ENCODE measurements at regions not wholly inside any gene's neighbourhood (a gene's known extent, or its start where the extent isn't known, plus 50 kb on each side); places are given as distances from the start of the nearest gene placed in this dataset.

DNA sequence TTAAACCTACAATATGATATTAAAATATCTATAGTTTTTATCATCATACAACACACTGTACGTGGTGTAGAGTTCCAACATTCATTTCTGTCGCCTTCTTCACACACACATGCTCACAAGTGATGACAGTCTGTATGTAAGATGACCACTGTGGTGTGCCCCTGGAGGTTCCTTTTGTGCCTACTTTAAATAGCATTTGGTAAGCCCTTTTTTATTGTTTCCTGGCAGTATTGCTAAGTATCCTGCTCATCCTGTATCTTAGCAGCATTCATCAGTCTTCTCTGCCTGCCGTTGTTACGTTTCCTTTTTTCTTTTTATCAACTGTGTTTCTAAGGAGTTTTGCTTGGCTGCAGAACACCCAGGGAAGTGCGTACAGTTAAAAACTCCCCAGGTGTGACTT lies 231.4 kb downstream of the CHRM3 start:
- no peak for DNase-seq
- Histone ChIP-seq H3K4me3 (ENCODE audit: low read length) (no peak overlapping the region), H3K9me3 (ENCODE audit: control insufficient read depth in 1 of 2, insufficient read depth in 1 of 2, low read length in 2 of 2) (peaks cover 0 to 4% of the 10 kb centered on the region in 2 experiments), H3K27ac (ENCODE audit: low read depth in 1 of 2, low read length in 2 of 2) (no peak overlapping the region), H3K4me1 (ENCODE audit: insufficient read depth, low read length) (no peaks in the 10 kb centered on the region), H3K36me3 (ENCODE audit: insufficient read depth, low read length) (no peaks in the 10 kb centered on the region), H3K27me3 (ENCODE audit: control insufficient read depth in 1 of 2, insufficient read depth in 2 of 2, low read length in 2 of 2) (no peaks in the 10 kb centered on the region)
- Mint-ChIP-seq H3K4me3 (no peak overlapping the region), H3K4me1 (ENCODE audit: low read depth) (no peaks in the 10 kb centered on the region), H3K36me3 (ENCODE audit: low read depth) (no peaks in the 10 kb centered on the region), H3K9me3 (peaks cover 4% of the 10 kb centered on the region), H3K27me3 (no peaks in the 10 kb centered on the region), H3K27ac (no peak overlapping the region)
- intact Hi-C loops (cut with DNase I, micrococcal nuclease): no loop called here
- CTCF ChIA-PET: no interaction called here
- TF ChIP-seq, protein P1, sequence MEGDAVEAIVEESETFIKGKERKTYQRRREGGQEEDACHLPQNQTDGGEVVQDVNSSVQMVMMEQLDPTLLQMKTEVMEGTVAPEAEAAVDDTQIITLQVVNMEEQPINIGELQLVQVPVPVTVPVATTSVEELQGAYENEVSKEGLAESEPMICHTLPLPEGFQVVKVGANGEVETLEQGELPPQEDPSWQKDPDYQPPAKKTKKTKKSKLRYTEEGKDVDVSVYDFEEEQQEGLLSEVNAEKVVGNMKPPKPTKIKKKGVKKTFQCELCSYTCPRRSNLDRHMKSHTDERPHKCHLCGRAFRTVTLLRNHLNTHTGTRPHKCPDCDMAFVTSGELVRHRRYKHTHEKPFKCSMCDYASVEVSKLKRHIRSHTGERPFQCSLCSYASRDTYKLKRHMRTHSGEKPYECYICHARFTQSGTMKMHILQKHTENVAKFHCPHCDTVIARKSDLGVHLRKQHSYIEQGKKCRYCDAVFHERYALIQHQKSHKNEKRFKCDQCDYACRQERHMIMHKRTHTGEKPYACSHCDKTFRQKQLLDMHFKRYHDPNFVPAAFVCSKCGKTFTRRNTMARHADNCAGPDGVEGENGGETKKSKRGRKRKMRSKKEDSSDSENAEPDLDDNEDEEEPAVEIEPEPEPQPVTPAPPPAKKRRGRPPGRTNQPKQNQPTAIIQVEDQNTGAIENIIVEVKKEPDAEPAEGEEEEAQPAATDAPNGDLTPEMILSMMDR (IDR thresholded peaks at IDR 0.05): no peak
- ATAC-seq (ENCODE audit: poor library complexity): no peak
- POLR2A ChIA-PET: no interaction called here

DNA sequence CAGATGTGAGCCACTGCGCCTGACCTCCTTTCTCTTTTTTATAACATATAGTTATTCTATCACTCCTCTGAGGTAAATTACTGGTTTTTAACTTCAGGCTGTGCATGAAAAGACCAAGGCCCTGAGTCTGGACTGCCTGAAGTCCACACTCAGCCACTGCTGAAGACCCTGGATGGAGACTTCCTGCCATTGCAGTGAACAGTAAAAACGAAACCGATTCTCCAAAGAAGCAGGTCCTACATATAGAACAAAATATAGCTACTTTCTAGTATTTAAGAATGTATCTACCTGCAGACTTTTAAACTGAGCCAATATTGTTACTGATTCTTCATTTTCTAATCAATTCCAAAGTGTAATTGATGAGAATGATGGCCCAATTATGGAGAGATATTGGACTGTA lies 232.8 kb downstream of the CHRM3 start:
- Histone ChIP-seq H3K27ac (ENCODE audit: low read depth in 1 of 2, low read length in 2 of 2) (no peak overlapping the region), H3K36me3 (ENCODE audit: insufficient read depth, low read length) (no peaks in the 10 kb centered on the region), H3K4me3 (ENCODE audit: low read length) (no peak overlapping the region), H3K4me1 (ENCODE audit: insufficient read depth, low read length) (no peaks in the 10 kb centered on the region), H3K27me3 (ENCODE audit: control insufficient read depth in 1 of 2, insufficient read depth in 2 of 2, low read length in 2 of 2) (no peaks in the 10 kb centered on the region), H3K9me3 (ENCODE audit: control insufficient read depth in 1 of 2, insufficient read depth in 1 of 2, low read length in 2 of 2) (peaks cover 0 to 4% of the 10 kb centered on the region in 2 experiments)
- ChIA-PET POLR2A (no interaction called here), CTCF (no interaction called here)
- TF ChIP-seq, protein P1 (IDR thresholded peaks at IDR 0.05): no peak
- Mint-ChIP-seq H3K36me3 (ENCODE audit: low read depth) (no peaks in the 10 kb centered on the region), H3K4me3 (no peak overlapping the region), H3K27me3 (no peaks in the 10 kb centered on the region), H3K9me3 (peaks cover 4% of the 10 kb centered on the region), H3K27ac (no peak overlapping the region), H3K4me1 (ENCODE audit: low read depth) (no peaks in the 10 kb centered on the region)
- DNase-seq: no peak
- ATAC-seq (ENCODE audit: poor library complexity): no peak
- intact Hi-C loops (cut with DNase I, micrococcal nuclease): no loop called here

DNA sequence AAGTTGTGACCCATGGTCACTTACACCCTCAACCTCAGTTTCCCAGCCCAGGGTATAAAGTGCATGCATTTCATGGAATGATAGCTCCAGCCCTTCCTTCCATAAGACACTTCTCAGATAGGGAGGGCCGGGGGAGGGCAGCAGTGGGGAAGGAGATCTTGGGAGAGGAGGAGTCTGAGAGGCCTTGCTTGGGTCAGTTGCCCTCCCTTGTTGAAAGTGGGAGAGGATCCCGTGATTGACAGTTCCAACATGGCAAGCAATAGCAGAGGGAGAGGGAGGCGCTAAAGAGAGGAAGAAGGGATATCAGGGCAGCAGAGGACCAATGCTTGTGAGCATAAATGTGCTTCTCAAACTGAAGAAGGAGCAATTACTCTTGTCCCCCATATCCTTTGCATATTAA lies 244.4 kb downstream of the CHRM3 start:
- H3K4me3 ChIP-seq (ENCODE audit: low read length): no peak overlapping the region
- Mint-ChIP-seq H3K36me3 (ENCODE audit: low read depth) (no peaks in the 10 kb centered on the region), H3K9me3 (no peaks in the 10 kb centered on the region), H3K4me1 (ENCODE audit: low read depth) (peaks cover 5% of the 10 kb centered on the region), H3K27ac (no peak overlapping the region), H3K4me3 (no peak overlapping the region), H3K27me3 (no peaks in the 10 kb centered on the region)
- TF ChIP-seq, protein P1 (IDR thresholded peaks at IDR 0.05): no peak
- DNase-seq (no peak), ATAC-seq (ENCODE audit: poor library complexity) (no peak)
- no peaks in the 10 kb centered on the region for H3K27me3 ChIP-seq (ENCODE audit: control insufficient read depth in 1 of 2, insufficient read depth in 2 of 2, low read length in 2 of 2)
- ChIA-PET POLR2A (no interaction called here), CTCF (no interaction called here)
- no peak overlapping the region for H3K27ac ChIP-seq (ENCODE audit: low read depth in 1 of 2, low read length in 2 of 2)
- H3K4me1 ChIP-seq (ENCODE audit: insufficient read depth, low read length): no peaks in the 10 kb centered on the region
- no peaks in the 10 kb centered on the region for H3K36me3 ChIP-seq (ENCODE audit: insufficient read depth, low read length)
- intact Hi-C loops (cut with DNase I, micrococcal nuclease): no loop called here
- no peaks in the 10 kb centered on the region for H3K9me3 ChIP-seq (ENCODE audit: control insufficient read depth in 1 of 2, insufficient read depth in 1 of 2, low read length in 2 of 2)

All from CD4-positive, alpha-beta T cell (primary cell).